ENCODE measurements at regions not wholly inside any gene's neighbourhood (a gene's known extent, or its start where the extent isn't known, plus 50 kb on each side); places are given as distances from the start of the nearest gene placed in this dataset.

DNA sequence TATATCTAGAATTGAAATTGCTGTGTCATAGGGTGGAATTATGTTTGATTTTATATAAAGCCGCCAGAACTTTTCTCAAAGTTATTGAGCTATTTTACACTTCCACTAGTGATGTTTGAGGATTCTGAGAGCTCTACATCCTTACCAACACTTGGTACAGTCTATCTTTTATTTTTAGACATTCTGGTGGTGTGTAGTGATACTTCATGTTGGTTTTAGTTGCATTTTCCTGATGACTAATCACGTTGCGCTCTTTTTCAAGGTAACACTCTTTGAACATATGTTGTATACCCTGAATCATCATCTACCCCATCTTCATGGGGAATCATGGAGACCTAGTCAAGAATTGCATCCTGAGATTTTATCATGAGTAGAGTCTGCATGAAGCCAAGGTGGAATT, 141.7 kb downstream of the NXNL2 start:
- no peaks in the 10 kb centered on the region for H3K4me1 ChIP-seq (replicated peaks in 1 of 4; ENCODE audit: control insufficient read depth in 3 of 4, insufficient read depth in 4 of 4, low read length in 3 of 4)

More for the DNA sequence above, 141.7 kb downstream of the NXNL2 start:
- H3K36me3 ChIP-seq (ENCODE audit: control insufficient read depth in 2 of 4, insufficient read depth in 4 of 4, low read length in 3 of 4): no peaks in the 10 kb centered on the region
- H3K79me1 ChIP-seq (ENCODE audit: low read depth, low read length): no peaks in the 10 kb centered on the region; the same call in none of the 2 replicates
- no peaks in the 10 kb centered on the region for H3K27me3 ChIP-seq (replicated peaks in 1 of 4; ENCODE audit: control insufficient read depth in 3 of 4, extremely low read depth in 1 of 4, insufficient read depth in 3 of 4, low read length in 3 of 4)
- H3K27ac ChIP-seq (ENCODE audit: low read depth, low read length): no peak overlapping the region
- H2BK20ac ChIP-seq (ENCODE audit: low read length): no peak overlapping the region
- no peak overlapping the region for H2AK5ac ChIP-seq (ENCODE audit: low read depth, low read length)
- CTCF ChIA-PET (ENCODE audit: partially characterized antibody): interaction anchor here (1.5 kb wide), 1 partner anchor 10 kb away, joined by 3 read pairs; no protein-coding TSS in a partner anchor
- POLR2A ChIA-PET (ENCODE audit: partially characterized antibody): no interaction called here
- H2BK15ac ChIP-seq (ENCODE audit: low read length): no peak overlapping the region
- no peak overlapping the region for H3K56ac ChIP-seq (replicated peaks; ENCODE audit: insufficient read length, low read depth, low read length)
- no peak overlapping the region for H4K91ac ChIP-seq (replicated peaks; ENCODE audit: insufficient read length, low read length)
- peaks cover 16% of the 10 kb centered on the region; the same call in 1 of the 2 replicates for H3K23me2 ChIP-seq (ENCODE audit: low read depth, low read length)
- no peak overlapping the region for H3K18ac ChIP-seq (ENCODE audit: extremely low read depth, low read length)
- no peak overlapping the region for H3K14ac ChIP-seq (ENCODE audit: insufficient read length)
- H3K4me2 ChIP-seq (ENCODE audit: insufficient read depth in 1 of 2, low read depth in 2 of 2, low read length in 2 of 2): no peak overlapping the region
- H4K5ac ChIP-seq (ENCODE audit: insufficient read length, low read depth, low read length): no peak overlapping the region
- H3K4ac ChIP-seq (replicated peaks; ENCODE audit: insufficient read length, low read depth, low read length): no peak overlapping the region
- FAIRE-seq (no peak), DNase-seq (ENCODE audit: low read depth in 1 of 2, low spot score in 2 of 2) (no peak)
- no peak overlapping the region for H2BK120ac ChIP-seq (replicated peaks; ENCODE audit: low read depth, low read length)
- 96% methylated on average over 3 of the region's 3 CpGs; no CpG with 5 or more reads in 1 of the 2 experiments for WGBS, 2 experiments (ENCODE audit: extremely low coverage in 1 of 2, insufficient coverage in 1 of 2, insufficient read length in 1 of 2, insufficient replicate concordance in 2 of 2, low coverage in 1 of 2, low lambda C conversion rate in 2 of 2, missing lambda C conversion rate in 1 of 2)
- H3K9me3 ChIP-seq (ENCODE audit: insufficient read depth in 2 of 2, low read depth in 1 of 2, low read length in 1 of 2): no peaks in the 10 kb centered on the region; a peak in 1 of 4 replicates
- no peak overlapping the region for H2AFZ ChIP-seq (ENCODE audit: low read length)
- H2BK5ac ChIP-seq (ENCODE audit: low read depth, low read length): no peak overlapping the region
- no peak overlapping the region for H4K8ac ChIP-seq (ENCODE audit: extremely low read depth, insufficient read depth, low read length)
- no peak overlapping the region for H2BK12ac ChIP-seq (ENCODE audit: low read depth, low read length)
- TF ChIP-seq JUN (IDR thresholded peaks at IDR 0.05; ENCODE audit: low read depth, low read length) (no peak), ATF2 (IDR thresholded peaks at IDR 0.05; ENCODE audit: low read length) (no peak), GABPA (IDR thresholded peaks at IDR 0.05; ENCODE audit: borderline replicate concordance, insufficient read depth, low read length) (no peak), EP300 (IDR thresholded peaks at IDR 0.05; ENCODE audit: borderline replicate concordance in 1 of 2, low read depth in 2 of 2, low read length in 2 of 2) (no peak), RAD21 (IDR thresholded peaks at IDR 0.05 in 1 of 2, conservative IDR thresholded peaks at IDR 0.05 in 1 of 2; ENCODE audit: low read depth in 2 of 2, low read length in 2 of 2) (no peak), USF2 (IDR thresholded peaks at IDR 0.05; ENCODE audit: low read length) (no peak), CHD1 (IDR thresholded peaks at IDR 0.05; ENCODE audit: low read depth, low read length) (no peak)
- H3K9ac ChIP-seq (replicated peaks in 1 of 4; ENCODE audit: extremely low read depth in 1 of 4, low read depth in 3 of 4, low read length in 3 of 4): no peak overlapping the region
- no peak overlapping the region for H3K23ac ChIP-seq (ENCODE audit: insufficient read length)
- no peaks in the 10 kb centered on the region for H3K79me2 ChIP-seq (ENCODE audit: control insufficient read depth in 1 of 2, insufficient read depth in 2 of 2, low read length in 2 of 2)
- H4K20me1 ChIP-seq (replicated peaks in 1 of 2; ENCODE audit: control insufficient read depth in 1 of 2, insufficient read depth in 2 of 2, low read length in 2 of 2): peaks cover 0 to 12% of the 10 kb centered on the region in 2 experiments
- no peak overlapping the region for H3K4me3 ChIP-seq (ENCODE audit: extremely low read depth in 1 of 4, insufficient read depth in 2 of 4, low read depth in 3 of 4, low read length in 4 of 4)

Data from H1 (cell line).